OCI-LY7 (cell line): ENCODE measurements at regions not wholly inside any gene's neighbourhood (a gene's known extent, or its start where the extent isn't known, plus 50 kb on each side); places are given as distances from the start of the nearest gene placed in this dataset.

Source experiments
- BruUV-seq: library from RNA; stranded (reverse); fragments of 400-500 nt; replicated peaks from 2 replicates; lab custom pipeline; 2021; lab: Mats Ljungman, UMichigan
- CTCF ChIA-PET: fragments of 300-600 bp; sonication (Branson Sonifier 250); formaldehyde crosslinking; loops from one replicate; lab custom pipeline; 2022; ENCODE audit warnings: antibody characterized with exemption; ENCODE audit not compliant: unreplicated experiment; lab: Charles Lee
- POLR2A ChIA-PET: fragments of 300-600 bp; sonication (Branson Sonifier 250); formaldehyde crosslinking; loops from one replicate; lab custom pipeline; 2022; ENCODE audit warnings: antibody characterized with exemption; lab: Charles Lee
- DNase-seq: peaks from one replicate; pipeline ENCODE4 v3.0.0-alpha.2; 2015; ENCODE audit warnings: low spot score
- H2AFZ ChIP-seq: fragments of 200-600 bp; sonication (generic), shearing (Covaris generic); 2 replicates; pipeline ENCODE4 v1.6.1; 2014; ENCODE audit warnings: mild to moderate bottlenecking, antibody characterized with exemption, low read length, moderate library complexity
- H3K27ac ChIP-seq: fragments of 200-600 bp; sonication (generic); 2 replicates; pipeline ENCODE4 v1.5.1; 2014; ENCODE audit warnings: mixed run types, low read depth, mild to moderate bottlenecking, moderate library complexity, low read length, inconsistent platforms; ENCODE audit not compliant: poor library complexity, severe bottlenecking
- H3K36me3 ChIP-seq: fragments of 200-600 bp; sonication (generic); 2 replicates; pipeline ENCODE4 v1.6.1; 2014; ENCODE audit warnings: mild to moderate bottlenecking, antibody characterized with exemption, low read length, moderate library complexity, mixed read lengths; ENCODE audit not compliant: insufficient read depth
- H3K4me1 ChIP-seq: fragments of 200-600 bp; sonication (generic); 2 replicates; pipeline ENCODE4 v1.5.1; 2014; ENCODE audit warnings: mild to moderate bottlenecking, low read length; ENCODE audit not compliant: insufficient read depth, poor library complexity, severe bottlenecking
- H3K4me2 ChIP-seq: fragments of 200-600 bp; sonication (generic); 2 replicates; pipeline ENCODE4 v1.6.1; 2014; ENCODE audit warnings: mild to moderate bottlenecking, low read length
- H3K4me3 ChIP-seq: fragments of 200-600 bp; sonication (generic); 2 replicates; pipeline ENCODE4 v1.5.1; 2014; ENCODE audit warnings: mild to moderate bottlenecking, low read depth, low read length; ENCODE audit not compliant: poor library complexity, severe bottlenecking
- H3K79me2 ChIP-seq: fragments of 200-600 bp; sonication (generic); 2 replicates; pipeline ENCODE4 v1.6.1; 2016; ENCODE audit warnings: low read depth, mild to moderate bottlenecking, low read length, moderate library complexity, mixed read lengths; ENCODE audit not compliant: insufficient read depth
- H3K9me2 ChIP-seq: fragments of 200-600 bp; sonication (generic); 2 replicates; pipeline ENCODE4 v1.6.1; 2016; ENCODE audit warnings: mild to moderate bottlenecking, low read length, mixed read lengths; ENCODE audit not compliant: insufficient read depth
- H3K9me3 ChIP-seq: fragments of 200-600 bp; sonication (generic); 2 replicates; pipeline ENCODE4 v1.6.1; 2014; ENCODE audit warnings: mild to moderate bottlenecking, mixed run types, low read length, mixed read lengths
- H4K20me1 ChIP-seq: fragments of 200-600 bp; sonication (generic); 2 replicates; pipeline ENCODE4 v1.6.1; 2014; ENCODE audit warnings: mild to moderate bottlenecking, antibody characterized with exemption, low read length, moderate library complexity, mixed read lengths; ENCODE audit not compliant: insufficient read depth
- CTCF ChIP-seq: fragments of 200-600 bp; sonication (generic); conservative IDR thresholded peaks from 2 replicates; pipeline ENCODE4 v1.5.1; 2014; ENCODE audit warnings: mild to moderate bottlenecking, antibody characterized with exemption, low read length, moderate library complexity, mixed read lengths
- EZH2phosphoT487 ChIP-seq: fragments of 200-600 bp; sonication (generic); IDR thresholded peaks from 2 replicates; pipeline ENCODE4 v1.6.1; 2018; ENCODE audit warnings: low read depth, borderline replicate concordance, mild to moderate bottlenecking, mixed run types, antibody characterized with exemption, low read length, moderate library complexity, mixed read lengths
- intact Hi-C: fragments of 100-400 bp; cut with micrococcal nuclease; formaldehyde crosslinking; loops from one replicate; pipeline ENCODE4 v1.10.0; 2022; ENCODE audit not compliant: unreplicated experiment

- no peaks in the 10 kb centered on the region for H3K9me2 ChIP-seq
- no peaks in the 10 kb centered on the region for H4K20me1 ChIP-seq
- ChIA-PET POLR2A (interaction anchor here (0.6 kb wide), 1 partner anchor 518 kb away, joined by 4 read pairs; no protein-coding TSS in a partner anchor), CTCF (no interaction called here)
- H3K79me2 ChIP-seq, result no peaks in the 10 kb centered on the region
- H2AFZ ChIP-seq, result no peak overlapping the region
- no peak for TF ChIP-seq EZH2phosphoT487
- no peak for TF ChIP-seq CTCF
- DNase-seq, result no peak
- H3K4me2 ChIP-seq, result no peak overlapping the region
- no peak overlapping the region for H3K27ac ChIP-seq
- no TSS peak for BruUV-seq
- no peaks in the 10 kb centered on the region for H3K9me3 ChIP-seq
- intact Hi-C loops, result no loop called here
- H3K36me3 ChIP-seq, result no peaks in the 10 kb centered on the region
- H3K4me1 ChIP-seq, result no peaks in the 10 kb centered on the region
- no peak overlapping the region for H3K4me3 ChIP-seq
Measured at GRCh38 chr10:31741473-31741872, 187.2 kb downstream of the ARHGAP12 start.

GRCh38 chr10:31739711-31740110, 188.9 kb downstream of the ARHGAP12 start:
- H4K20me1 ChIP-seq, result no peaks in the 10 kb centered on the region
- H3K9me3 ChIP-seq, result no peaks in the 10 kb centered on the region
- BruUV-seq, result no TSS peak
- H3K4me1 ChIP-seq, result no peaks in the 10 kb centered on the region
- H3K79me2 ChIP-seq, result no peaks in the 10 kb centered on the region
- CTCF ChIA-PET, result no interaction called here
- no peaks in the 10 kb centered on the region for H3K9me2 ChIP-seq
- POLR2A ChIA-PET, result no interaction called here
- H2AFZ ChIP-seq, result no peak overlapping the region
- no peak overlapping the region for H3K4me3 ChIP-seq
- no peak for DNase-seq
- TF ChIP-seq CTCF (no peak), EZH2phosphoT487 (no peak)
- H3K4me2 ChIP-seq, result no peak overlapping the region
- no peak overlapping the region for H3K27ac ChIP-seq
- H3K36me3 ChIP-seq, result no peaks in the 10 kb centered on the region
- intact Hi-C loops, result no loop called here

- H3K79me2 ChIP-seq, result no peaks in the 10 kb centered on the region
- H3K9me3 ChIP-seq, result no peaks in the 10 kb centered on the region
- H3K4me2 ChIP-seq, result no peak overlapping the region
- no TSS peak for BruUV-seq
- H3K36me3 ChIP-seq, result no peaks in the 10 kb centered on the region
- DNase-seq, result no peak
- intact Hi-C loops, result no loop called here
- H4K20me1 ChIP-seq, result no peaks in the 10 kb centered on the region
- H3K9me2 ChIP-seq, result no peaks in the 10 kb centered on the region
- no peak for TF ChIP-seq CTCF
- no peak for TF ChIP-seq EZH2phosphoT487
- POLR2A ChIA-PET, result no interaction called here
- no peak overlapping the region for H3K4me3 ChIP-seq
- no peak overlapping the region for H2AFZ ChIP-seq
- CTCF ChIA-PET, result no interaction called here
- H3K27ac ChIP-seq, result no peak overlapping the region
- H3K4me1 ChIP-seq, result no peaks in the 10 kb centered on the region
Measured at GRCh38 chr10:31739146-31739545, 189.5 kb downstream of the ARHGAP12 start.
